NCI-H1417 treated with DMSO at 0.1 percent for 48 hours (cell line): ENCODE measurements at regions not wholly inside any gene's neighbourhood (a gene's known extent, or its start where the extent isn't known, plus 50 kb on each side); places are given as distances from the start of the nearest gene placed in this dataset.
"Not testable (repeated sequence)": the region's sequence is repeated elsewhere in the genome, so short reads cannot be mapped to it uniquely, and the experiment has no call there.

Source experiments
- DNase-seq: peaks from one replicate; lab custom pipeline; 2025; lab: John Stamatoyannopoulos, UW

DNA sequence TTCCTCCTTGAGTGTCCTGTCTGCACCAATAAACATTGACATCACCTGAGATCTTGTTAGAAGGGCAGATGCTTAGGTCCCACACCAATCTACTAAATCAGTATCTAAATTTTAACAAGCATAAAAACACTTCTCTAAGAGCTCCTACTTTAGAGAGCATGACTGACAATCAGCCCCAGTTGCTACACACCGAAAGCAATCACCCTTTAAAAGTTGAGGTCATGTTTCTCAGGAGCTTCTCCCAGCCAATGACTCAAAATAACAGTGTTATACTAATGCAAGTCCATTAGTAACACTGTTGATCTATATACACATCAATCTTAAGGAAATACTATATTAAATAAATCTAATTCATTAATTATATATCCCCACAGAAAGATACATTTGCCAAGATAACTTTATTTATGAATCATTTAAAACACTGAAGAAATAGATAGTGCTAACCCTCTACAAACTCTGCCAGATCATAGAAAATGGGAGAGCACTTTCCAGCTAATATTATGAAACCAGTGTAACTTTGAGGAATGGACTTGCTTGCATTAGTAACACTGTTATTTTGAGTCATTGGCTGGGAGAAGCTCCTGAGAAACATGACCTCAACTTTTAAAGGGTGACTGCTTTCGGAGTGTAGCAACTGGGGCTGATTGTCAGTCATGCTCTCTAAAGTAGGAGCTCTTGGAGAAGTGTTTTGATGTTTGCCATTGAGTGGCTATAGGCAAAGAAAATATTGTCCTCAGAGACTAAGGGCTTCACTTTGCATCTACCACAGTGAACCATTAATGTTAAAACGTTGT is 109.8 kb upstream of the HDX start:
- DNase-seq: no peak

DNA sequence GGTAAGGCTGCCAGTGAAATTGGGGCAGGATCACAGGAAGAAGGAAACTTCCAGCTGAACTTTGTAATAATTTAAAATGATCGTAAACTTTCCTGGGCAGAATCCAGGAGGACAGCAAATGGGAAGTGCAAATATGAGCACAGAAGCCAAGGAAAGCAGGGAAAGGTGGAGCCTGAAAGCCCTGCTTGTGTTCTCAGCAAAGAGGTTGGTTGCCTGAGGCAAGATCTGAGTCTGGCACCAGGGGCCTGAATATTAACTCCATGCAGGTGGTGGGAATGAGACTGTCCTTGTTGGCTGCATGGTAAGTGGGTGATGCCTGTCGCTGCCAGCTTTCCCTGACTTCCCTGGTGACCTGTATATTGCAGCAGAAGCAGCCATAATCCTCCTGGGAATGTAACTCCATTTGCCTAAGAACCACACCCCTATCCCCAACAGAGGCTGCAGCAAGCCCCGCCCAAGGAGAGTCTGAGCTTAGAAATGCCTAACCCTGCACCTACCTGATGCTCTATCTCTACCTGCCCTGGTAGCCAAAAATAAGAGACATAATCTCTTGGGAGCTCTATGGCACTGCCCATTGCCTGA is 132.0 kb upstream of the HDX start:
- no peak for DNase-seq

DNA sequence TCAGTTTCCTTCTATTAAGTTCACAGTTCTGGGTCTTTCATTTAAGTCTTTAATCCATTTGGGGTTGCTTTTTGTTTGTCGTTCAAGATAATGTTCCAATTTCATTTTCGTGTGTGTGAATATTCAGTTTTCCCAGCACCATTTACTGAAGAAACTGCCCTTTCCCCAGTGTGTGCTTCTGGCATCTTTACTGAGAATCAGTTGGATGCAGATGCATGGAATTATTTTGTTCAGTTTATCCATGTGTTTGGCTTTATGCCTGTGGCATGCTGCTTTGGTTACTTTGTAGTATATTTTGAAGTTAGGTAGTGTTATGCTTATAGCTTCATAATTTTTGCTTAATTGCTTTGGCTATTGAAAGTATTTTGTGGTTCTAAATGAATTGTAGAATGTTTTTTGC is 163.8 kb upstream of the HDX start:
- DNase-seq: no peak

DNA sequence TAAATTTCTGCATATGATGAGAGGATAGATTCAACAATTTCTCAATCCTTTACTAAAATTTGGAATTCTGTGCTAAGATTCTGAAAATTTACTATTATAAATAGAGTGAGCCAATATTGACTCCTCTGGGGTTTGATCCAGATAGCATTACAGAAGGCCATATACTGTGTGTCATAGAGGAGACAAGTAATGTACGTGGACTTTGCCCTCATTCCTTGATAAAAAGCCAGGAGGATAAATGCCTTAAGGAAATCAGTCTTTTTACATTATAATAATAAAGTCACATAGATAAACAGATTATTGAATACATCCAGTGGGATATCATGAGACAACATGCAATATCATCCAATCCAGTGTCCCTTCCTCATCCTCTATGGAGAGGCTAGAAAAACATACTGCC is 188.0 kb upstream of the HDX start:
- DNase-seq: no peak

DNA sequence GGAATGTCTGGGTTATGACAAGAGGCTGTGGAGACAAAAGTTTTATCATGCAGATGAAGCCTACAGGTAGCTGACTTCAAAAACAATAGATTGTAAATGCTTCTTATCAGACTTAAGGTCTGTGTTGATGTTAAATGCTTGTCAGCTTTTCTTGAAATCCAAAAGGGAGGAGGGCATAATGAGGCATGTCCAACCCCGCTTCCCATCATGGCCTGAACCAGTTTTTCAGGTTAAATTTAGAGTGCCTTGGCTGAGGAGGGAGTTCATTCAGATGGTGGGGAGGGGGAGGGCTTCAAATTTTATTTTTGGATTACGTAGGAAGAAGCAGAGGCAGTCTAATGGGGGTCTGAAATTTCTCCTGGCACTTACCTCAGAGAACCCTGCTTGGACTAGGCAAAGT is 207.7 kb upstream of the HDX start:
- DNase-seq: no peak

DNA sequence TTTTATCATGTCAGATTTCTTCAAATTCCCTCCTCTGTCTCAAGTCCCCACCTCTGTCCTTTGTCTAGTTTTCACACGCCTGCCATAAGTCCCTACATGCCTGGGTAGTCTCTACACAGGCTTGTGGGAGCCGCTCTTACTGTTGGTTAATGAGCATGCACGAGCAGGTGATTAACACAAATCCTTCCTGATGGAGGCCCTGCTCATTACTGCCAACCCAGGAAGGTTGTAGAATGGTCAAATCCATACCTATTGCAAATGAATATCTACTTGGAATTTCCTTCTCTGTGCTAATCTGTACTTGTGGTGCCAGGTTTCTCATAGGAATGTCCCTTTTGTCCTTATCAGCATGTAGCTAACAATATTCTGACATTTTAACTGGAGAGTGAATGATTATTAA is 208.4 kb upstream of the HDX start:
- no peak for DNase-seq

DNA sequence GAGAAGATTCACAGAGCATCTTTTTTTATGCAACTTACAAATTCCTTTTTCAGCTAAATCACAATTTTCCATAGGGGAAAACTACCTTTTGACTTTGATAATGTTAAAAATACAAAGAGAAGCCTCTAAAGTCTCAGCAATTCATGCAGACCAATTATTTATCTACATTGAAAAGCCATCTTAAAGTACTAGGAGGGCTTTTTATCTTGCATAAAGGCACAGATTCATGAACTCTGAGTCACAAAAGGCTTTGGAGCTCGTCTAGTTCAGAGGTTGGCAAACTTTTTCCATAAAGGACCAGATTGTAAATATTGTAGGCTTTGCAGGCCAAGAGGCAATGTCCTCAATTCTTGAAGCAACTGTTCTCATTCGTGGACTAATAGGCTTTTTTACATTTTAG is 210.4 kb upstream of the HDX start:
- no peak for DNase-seq

DNA sequence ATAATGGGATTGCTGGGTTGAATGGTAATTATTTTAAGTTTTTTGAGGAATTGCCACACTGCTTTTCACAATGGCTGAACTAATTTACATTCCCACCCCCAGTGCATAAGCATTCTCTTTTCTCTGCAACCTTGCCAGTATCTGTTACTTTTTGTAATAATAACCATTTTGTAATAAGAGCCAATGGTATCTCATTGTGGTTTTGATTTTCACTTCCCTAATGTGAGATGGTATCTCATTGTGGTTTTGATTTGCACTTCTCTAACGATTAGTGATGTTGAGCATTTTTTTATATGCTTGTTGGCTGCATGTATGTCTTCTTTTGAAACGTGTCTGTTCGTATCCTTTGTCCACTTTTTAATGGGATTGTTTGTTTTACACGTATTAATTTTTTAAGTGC is 213.1 kb upstream of the HDX start:
- DNase-seq: no peak

DNA sequence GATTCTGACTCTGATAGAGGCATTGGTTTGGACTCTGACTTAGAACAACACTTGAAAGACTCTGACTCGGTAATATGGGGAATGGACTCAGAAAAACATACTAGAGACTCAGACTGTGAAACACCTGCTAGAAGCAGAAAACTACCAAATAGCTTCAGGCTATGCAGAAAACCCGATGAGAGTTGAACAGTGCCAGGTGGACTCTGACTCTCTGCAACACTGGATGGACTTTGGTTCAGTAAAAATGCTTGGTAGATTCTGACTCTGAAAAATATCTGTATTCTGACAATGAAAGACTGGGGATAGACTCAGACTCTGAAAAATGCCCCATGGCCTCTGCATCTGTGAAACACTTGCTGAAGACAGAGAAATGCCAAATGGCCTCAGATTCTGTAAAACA is 215.1 kb upstream of the HDX start:
- no peak for DNase-seq

DNA sequence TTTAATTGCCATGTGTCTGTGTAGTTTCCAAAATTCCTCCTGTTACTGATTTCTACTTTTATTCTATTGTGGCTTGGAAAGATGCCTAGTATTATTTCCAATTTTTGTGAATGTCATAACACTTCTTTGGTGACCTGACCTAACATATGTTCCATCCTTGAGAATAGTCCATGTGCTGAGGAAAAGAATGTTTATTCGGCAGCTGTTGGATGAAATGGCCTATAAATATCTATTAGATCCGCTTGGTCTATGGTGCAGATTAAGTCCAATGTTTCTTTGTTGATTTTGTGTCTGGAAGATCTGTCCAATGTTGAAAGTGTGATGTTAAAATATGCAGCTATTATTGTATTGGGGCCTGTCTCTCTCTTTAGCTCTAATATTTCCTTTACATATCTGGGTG is 219.2 kb upstream of the HDX start:
- DNase-seq: no peak

DNA sequence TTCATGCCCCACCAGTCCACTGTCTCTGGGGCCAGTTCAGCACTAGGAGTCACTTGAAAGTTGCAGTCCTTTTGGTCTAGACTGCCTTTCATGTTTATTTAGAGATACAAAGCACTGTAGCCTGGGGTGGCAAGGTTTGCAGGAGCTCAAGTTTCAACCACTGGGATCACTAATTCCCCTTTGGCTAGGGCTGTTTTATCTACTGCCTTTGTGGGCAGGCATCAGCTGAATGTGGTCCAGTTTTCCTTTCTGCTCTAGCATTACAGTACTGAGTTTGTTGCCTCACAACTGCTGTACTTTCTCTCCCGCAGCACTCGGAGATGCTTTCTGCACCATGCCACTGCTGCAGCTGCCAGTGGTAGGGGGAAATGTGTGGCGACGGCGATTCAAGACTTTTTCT is 222.3 kb upstream of the HDX start:
- DNase-seq: no peak

DNA sequence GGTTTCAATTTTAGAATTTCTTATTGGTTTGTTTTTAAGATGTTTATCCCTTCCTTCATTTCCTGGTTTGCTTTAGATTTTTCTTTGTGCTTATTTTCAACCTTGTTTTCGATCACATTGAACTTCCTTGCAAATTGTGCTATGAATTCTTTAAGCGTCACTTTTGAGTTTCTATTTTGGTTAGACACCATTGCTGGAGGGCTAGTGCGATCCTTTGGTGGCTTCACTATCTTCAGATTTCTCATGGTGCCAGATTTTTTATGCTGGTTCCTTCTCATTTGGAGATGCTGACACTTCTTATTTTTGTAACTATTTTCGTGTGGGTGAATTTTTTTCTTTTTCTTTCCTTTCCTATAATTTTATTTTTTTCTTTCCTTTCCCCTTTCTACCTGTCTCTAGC is 227.2 kb upstream of the HDX start:
- no peak for DNase-seq

DNA sequence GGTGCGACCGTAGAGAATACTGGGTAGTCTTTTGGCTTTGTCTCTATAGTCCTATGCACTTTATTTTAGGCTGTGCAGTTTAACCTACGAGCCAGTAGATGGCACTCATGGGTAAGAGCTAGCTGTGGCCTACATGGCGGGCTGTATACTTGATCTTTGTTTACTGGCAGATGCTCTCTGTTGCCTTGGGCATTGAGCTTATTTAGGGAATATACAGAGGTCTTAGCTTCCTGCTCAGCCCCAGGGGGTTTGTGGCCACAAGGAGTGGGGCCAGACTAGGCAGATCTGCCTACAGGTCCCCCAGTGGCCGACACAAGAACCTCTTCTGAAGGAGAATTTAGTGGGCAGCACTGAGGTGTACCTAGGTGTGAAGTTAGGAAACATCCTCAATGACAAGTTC is 227.6 kb upstream of the HDX start:
- DNase-seq: no peak

DNA sequence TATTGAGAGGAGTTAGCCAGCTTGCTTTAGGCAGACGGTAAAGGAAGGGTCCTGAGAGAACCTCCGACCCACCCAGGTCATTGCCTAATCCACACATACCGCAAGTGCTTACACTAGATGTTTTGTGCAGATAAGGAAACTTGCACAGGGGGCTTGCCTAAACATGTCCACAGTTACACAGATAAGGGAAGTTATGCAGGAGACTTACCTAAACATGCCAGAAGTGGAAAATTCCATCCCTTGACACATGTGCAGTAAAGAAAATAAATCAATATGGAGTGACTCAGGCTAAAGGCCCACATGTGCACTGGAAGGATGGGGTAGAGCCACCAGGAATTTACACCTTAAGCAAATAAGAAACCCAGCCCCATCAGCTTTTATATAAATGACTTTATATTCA is 232.8 kb upstream of the HDX start:
- DNase-seq: no peak

DNA sequence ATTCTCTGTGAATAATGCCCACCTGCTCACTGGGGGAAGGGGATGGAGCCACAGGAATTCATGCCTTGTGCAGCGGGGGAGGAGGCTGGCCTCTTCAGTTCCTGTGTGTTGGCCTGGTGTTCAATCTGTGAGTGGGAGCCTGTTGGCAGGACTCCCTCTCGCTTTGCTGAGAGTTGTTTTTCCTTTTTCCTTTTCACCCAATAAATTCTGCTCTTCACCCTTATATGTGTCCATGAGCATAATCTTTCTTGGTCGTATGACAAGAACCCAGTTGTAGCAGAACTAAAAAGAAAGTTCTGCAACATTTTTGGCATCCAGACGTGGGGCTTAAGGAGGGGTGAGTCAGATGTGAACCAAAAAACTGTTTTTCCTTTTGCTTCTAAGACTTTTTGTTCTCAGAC is 235.2 kb upstream of the HDX start:
- no peak for DNase-seq

DNA sequence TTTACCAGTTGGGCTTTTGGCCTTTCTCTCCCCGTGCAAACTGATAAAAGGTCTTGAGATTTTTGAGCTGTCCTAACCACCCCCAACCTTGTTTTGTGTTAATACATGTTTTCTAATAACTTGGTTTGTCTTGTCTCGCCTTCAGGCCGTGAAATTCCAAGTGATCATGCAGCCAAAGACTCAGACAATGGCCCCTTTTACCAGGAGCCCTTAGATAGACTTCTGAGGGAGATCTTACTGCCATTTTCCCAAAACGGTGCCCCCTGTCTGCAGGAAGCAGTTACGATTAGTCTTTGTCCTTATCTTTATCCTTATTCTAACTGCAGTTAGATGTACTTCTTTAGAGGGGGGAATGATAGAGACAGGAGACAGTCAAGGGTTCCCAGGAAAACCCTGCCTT is 245.3 kb upstream of the HDX start:
- DNase-seq: no peak

DNA sequence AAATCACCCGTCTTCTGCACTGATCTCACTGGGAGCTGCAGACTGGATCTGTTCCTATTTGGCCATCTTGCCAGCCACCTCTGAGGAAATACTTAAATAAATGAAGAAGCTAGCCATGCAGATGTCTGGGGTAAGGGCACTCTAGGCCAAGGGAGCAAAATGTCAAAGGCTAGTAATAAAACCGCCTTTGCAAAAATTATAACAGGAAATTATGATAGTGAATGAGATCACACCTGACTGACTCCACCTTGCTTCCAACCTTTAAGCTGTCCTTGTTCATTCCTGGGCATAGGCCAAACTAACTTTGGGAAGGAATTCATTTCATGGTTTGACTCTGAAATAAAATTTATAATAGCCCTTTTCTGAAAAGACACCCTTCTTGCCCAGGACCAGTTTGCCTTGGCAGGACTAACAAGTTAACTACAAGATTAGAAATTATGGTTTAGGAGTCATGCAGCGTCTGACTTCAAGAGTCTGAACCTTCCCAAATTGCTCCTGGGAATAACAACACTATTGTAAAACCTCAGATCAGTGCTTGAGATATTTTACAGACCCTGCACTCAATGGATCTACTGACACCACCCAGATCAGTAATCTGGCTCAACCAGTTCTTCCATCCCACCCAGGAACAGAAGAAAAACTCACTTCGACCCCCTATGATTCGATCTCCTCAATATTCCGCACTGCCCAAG is 246.9 kb upstream of the HDX start:
- no peak for DNase-seq

DNA sequence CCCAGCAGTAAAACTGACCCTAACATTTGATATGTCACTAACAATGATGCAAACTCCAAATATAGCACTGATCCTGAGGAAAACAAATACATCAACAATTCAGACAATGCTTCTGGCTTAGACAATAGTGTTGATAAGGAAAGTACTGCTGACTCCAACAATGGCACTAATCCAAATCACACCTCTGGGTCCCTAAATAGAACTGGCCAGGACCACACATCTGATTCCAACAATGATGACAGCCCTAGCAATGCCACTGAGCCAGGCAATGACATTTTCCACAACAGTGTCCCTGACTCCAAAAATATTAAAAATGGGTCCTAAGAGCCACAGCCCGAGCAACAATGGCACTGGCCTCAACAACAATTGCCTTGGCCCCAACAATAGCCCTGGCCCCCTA is 243.1 kb upstream of the APOOL start:
- no peak for DNase-seq

DNA sequence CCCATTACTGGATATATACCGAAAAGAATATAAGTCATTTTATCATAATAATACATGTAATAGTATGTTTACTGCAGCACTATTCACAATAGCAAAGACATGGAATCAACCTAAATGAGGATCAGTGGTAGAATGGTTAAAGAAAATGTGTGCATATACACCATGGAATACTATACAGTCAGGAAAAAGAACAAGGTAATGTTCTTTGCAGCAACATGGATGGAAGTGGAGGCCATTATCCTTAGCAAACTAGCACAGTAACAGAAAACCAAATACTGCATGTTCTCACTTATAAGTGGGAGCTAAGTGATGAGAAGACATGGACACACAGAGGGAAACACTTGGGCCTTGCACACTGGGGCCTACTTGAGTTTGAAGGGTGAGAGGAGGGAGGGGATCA is 207.4 kb upstream of the APOOL start:
- DNase-seq: no peak

DNA sequence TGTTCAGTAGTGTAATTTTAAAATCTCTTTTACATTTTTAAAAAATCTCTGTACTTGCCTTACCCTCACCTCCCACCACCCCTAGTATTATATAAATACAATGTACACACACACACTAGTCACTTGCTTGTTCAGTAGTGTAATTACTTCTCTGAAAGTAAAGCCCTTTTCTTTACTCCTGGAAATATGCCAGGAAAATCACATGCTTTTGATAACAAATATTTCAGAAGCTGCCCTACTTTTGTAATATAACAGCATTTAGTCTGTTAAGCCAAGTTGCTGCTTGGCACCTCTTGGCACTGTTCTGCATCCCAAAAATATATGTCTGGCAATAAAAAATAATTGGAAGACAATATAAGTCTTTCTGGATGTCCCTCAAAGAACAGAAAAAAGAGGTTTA is 172.8 kb upstream of the APOOL start:
- DNase-seq: peak; percentile 4

DNA sequence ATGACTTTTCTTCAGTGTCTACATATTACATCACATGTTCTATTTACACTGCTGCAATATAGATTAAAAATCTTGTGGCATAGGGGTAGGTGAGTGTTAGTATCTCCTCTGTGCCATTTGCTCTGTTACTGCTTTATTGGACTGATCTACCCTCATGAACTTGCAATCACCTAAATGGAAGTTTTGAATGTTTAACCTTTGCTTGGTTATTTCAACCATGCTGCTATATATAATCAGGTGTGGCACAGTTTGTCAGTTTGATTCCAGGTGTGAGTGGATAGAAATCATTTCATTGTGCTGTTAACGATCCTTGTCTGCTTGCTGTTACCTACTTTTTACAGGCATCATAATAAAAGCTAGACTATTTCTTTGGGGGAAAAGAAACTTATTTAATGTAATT is 157.1 kb upstream of the APOOL start:
- not testable (repeated sequence) for DNase-seq

DNA sequence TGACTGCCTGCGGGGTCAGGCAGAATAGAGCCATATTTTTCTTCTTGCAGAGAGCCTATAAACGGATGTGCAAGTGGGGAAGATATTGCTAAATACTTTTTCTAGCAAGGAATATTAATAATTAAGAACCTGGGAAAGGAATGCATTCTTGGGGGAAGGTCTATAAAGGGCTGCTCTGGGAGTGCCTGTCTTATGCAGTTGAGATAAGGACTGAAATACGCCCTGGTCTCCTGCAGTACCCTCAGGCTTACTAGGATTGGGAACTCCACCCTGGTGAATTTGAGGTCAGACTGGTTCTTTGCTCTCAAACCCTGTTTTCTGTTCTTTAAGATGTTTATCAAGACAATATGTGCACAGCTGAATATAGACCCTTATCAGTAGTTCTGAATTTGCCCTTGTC is 152.5 kb upstream of the APOOL start:
- DNase-seq: not testable (repeated sequence)

DNA sequence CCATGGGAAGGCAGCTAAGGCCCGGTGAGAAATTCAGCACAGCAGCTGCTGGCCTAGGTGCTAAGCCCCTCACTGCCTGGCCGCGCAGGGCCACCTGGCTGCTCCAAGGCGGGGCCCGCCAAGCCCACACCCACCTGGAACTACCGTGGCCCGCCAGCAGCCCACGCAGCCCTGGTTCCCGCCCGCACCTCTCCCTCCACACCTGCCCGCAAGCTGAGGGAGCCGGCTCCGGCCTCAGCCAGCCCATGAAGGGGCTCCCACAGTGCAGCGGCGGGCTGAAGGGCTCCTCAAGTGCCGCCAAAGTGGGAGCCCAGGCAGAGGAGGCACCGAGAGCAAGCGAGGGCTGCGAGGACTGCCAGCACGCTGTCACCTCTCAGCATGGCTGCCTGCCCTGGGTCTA is 146.9 kb upstream of the APOOL start:
- not testable (repeated sequence) for DNase-seq

DNA sequence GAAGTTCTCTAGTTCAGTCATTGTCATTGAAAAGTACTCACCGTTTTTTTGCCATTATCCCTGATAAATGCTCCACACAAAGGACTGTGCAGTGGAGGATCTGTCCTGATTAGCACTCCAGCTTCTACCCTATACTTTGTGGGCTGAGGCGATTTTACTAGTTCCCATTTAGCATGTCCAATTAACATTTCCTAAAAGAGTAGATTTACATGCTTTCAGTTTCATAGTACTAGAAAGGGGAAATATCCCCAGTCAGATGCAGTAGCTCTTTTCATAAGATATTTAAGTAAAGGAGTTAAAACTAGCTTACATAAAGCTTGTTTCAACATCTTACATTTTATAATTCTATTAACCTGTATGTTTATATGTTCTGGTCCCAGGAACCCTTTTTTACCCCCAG is 144.9 kb upstream of the APOOL start:
- not testable (repeated sequence) for DNase-seq
